22Rv1 (cell line): ENCODE measurements at regions not wholly inside any gene's neighbourhood (a gene's known extent, or its start where the extent isn't known, plus 50 kb on each side); places are given as distances from the start of the nearest gene placed in this dataset.
A peak's percentile ranks its signal among the peaks of the same experiment; 100 is the strongest.

Experiments used
- CTCF ChIP-seq: fragments of 450-650 bp; IDR thresholded peaks from 2 replicates; pipeline ENCODE4 v1.5.1; 2017; ENCODE audit warnings: mild to moderate bottlenecking
- ZFX ChIP-seq: fragments of 450-650 bp; IDR thresholded peaks from 2 replicates; pipeline ENCODE4 v1.6.1; 2017; ENCODE audit warnings: antibody characterized with exemption, borderline replicate concordance

- TF ChIP-seq CTCF (peak; percentile 46), ZFX (no peak)
These were observed 58.3 kb upstream of the ACOT11 start for GRCh38 chr1:54489627-54490250.
